SU-DHL-6 (cell line): ENCODE measurements at regions not wholly inside any gene's neighbourhood (a gene's known extent, or its start where the extent isn't known, plus 50 kb on each side); places are given as distances from the start of the nearest gene placed in this dataset.

Experiments used
- H2AFZ ChIP-seq: fragments of 200-600 bp; sonication (generic); 2 replicates; pipeline ENCODE4 v1.6.1; 2014; ENCODE audit warnings: low read depth, mild to moderate bottlenecking, moderate library complexity, mixed read lengths, antibody characterized with exemption, low read length; ENCODE audit not compliant: severe bottlenecking
- H3F3A ChIP-seq: fragments of 200-600 bp; shearing (Covaris generic); 2 replicates; pipeline ENCODE4 v1.6.0; 2016; ENCODE audit warnings: antibody characterized with exemption, mild to moderate bottlenecking; ENCODE audit not compliant: insufficient read depth
- H3K27ac ChIP-seq: fragments of 200-600 bp; sonication (generic); 2 replicates; pipeline ENCODE4 v1.5.1; 2016; ENCODE audit warnings: low read depth, mild to moderate bottlenecking, low read length, moderate library complexity, mixed read lengths
- H3K27me3 ChIP-seq: fragments of 200-600 bp; sonication (generic), shearing (Covaris generic); 2 replicates; pipeline ENCODE4 v1.6.0; 2014; ENCODE audit warnings: mild to moderate bottlenecking, low read length
- H3K36me3 ChIP-seq: fragments of 200-600 bp; sonication (generic); 2 replicates; pipeline ENCODE4 v1.6.1; 2014; ENCODE audit warnings: mild to moderate bottlenecking, low read length, mixed read lengths
- H3K4me2 ChIP-seq: fragments of 300-600, 200-600 bp; shearing (Covaris generic), sonication (generic); 2 replicates; pipeline ENCODE4 v1.6.0; 2014; ENCODE audit warnings: low read length, low read depth, mild to moderate bottlenecking; ENCODE audit not compliant: poor library complexity, severe bottlenecking
- H3K4me3 ChIP-seq: fragments of 200-600 bp; sonication (generic); 2 replicates; pipeline ENCODE4 v1.5.1; 2014; ENCODE audit warnings: antibody characterized with exemption, low read length, mild to moderate bottlenecking, mixed read lengths; ENCODE audit not compliant: insufficient read depth, poor library complexity, severe bottlenecking
- H3K79me2 ChIP-seq: fragments of 200-600 bp; sonication (generic); 2 replicates; pipeline ENCODE4 v1.6.1; 2014; ENCODE audit warnings: mild to moderate bottlenecking, low read length, moderate library complexity; ENCODE audit not compliant: insufficient read depth
- H3K9ac ChIP-seq: fragments of 200-600 bp; sonication (generic); 2 replicates; pipeline ENCODE4 v1.7.0; 2014; ENCODE audit warnings: mild to moderate bottlenecking, low read length
- H3K9me2 ChIP-seq: fragments of 200-600 bp; sonication (generic); replicated peaks from 2 replicates; pipeline ENCODE4 v1.6.1; 2014; ENCODE audit warnings: low read length; ENCODE audit not compliant: insufficient read depth
- H3K9me3 ChIP-seq: fragments of 200-600 bp; sonication (generic); 2 replicates; pipeline ENCODE4 v1.6.1; 2014; ENCODE audit warnings: low read length, mixed read lengths; ENCODE audit not compliant: insufficient read depth
- H4K20me1 ChIP-seq: fragments of 200-600 bp; sonication (generic); 2 replicates; pipeline ENCODE4 v1.6.1; 2014; ENCODE audit warnings: low read depth, mild to moderate bottlenecking, antibody characterized with exemption, low read length, moderate library complexity, mixed read lengths
- CTCF ChIP-seq: fragments of 200-600 bp; sonication (generic); IDR thresholded peaks from one replicate; pipeline ENCODE4 v1.5.1; 2017; ENCODE audit warnings: antibody characterized with exemption, mild to moderate bottlenecking, low read length, moderate library complexity; ENCODE audit not compliant: insufficient read depth, poor library complexity, severe bottlenecking
- EZH2phosphoT487 ChIP-seq: fragments of 200-600 bp; sonication (generic), shearing (Covaris generic); conservative IDR thresholded peaks from 2 replicates; pipeline ENCODE4 v1.6.1; 2018; ENCODE audit warnings: mild to moderate bottlenecking, antibody characterized with exemption, low read length, moderate library complexity, mixed read lengths

- no peaks in the 10 kb centered on the region for H3F3A ChIP-seq
Observed at GRCh38 chr2:153601812-153602211, 123.2 kb upstream of the RPRM start.

GRCh38 chr2:153604133-153604532, 125.6 kb upstream of the RPRM start:
- H3K9me2 ChIP-seq: no peaks in the 10 kb centered on the region

More at GRCh38 chr2:153601812-153602211, 123.2 kb upstream of the RPRM start:
- Histone ChIP-seq H3K4me3 (no peak overlapping the region), H3K9me3 (no peaks in the 10 kb centered on the region), H3K4me2 (no peak overlapping the region), H4K20me1 (no peaks in the 10 kb centered on the region), H3K9ac (no peak overlapping the region), H3K36me3 (no peaks in the 10 kb centered on the region), H3K27me3 (no peaks in the 10 kb centered on the region), H2AFZ (no peak overlapping the region), H3K79me2 (no peaks in the 10 kb centered on the region), H3K9me2 (no peaks in the 10 kb centered on the region), H3K27ac (no peak overlapping the region)
- TF ChIP-seq CTCF: no peak
- TF ChIP-seq EZH2phosphoT487: no peak

GRCh38 chr2:153606623-153607022, 128.1 kb upstream of the RPRM start:
- Histone ChIP-seq H3K79me2 (no peaks in the 10 kb centered on the region), H4K20me1 (no peaks in the 10 kb centered on the region), H3K4me2 (no peak overlapping the region), H3K36me3 (no peaks in the 10 kb centered on the region), H3K9me2 (no peaks in the 10 kb centered on the region), H3K27me3 (no peaks in the 10 kb centered on the region), H3K4me3 (no peak overlapping the region), H3K9ac (no peak overlapping the region), H3K27ac (no peak overlapping the region), H2AFZ (no peak overlapping the region), H3K9me3 (no peaks in the 10 kb centered on the region), H3F3A (no peaks in the 10 kb centered on the region)
- TF ChIP-seq CTCF (no peak), EZH2phosphoT487 (no peak)

More at GRCh38 chr2:153604133-153604532, 125.6 kb upstream of the RPRM start:
- no peak overlapping the region for H3K9ac ChIP-seq
- no peaks in the 10 kb centered on the region for H3K36me3 ChIP-seq
- H3F3A ChIP-seq: no peaks in the 10 kb centered on the region
- TF ChIP-seq EZH2phosphoT487: no peak
- TF ChIP-seq CTCF: no peak
- H3K4me2 ChIP-seq: no peak overlapping the region
- no peaks in the 10 kb centered on the region for H3K79me2 ChIP-seq
- no peaks in the 10 kb centered on the region for H4K20me1 ChIP-seq
- H3K4me3 ChIP-seq: no peak overlapping the region
- H3K9me3 ChIP-seq: no peaks in the 10 kb centered on the region
- no peak overlapping the region for H3K27ac ChIP-seq
- H3K27me3 ChIP-seq: no peaks in the 10 kb centered on the region
- no peak overlapping the region for H2AFZ ChIP-seq
